K562 (cell line): ENCODE measurements at regions not wholly inside any gene's neighbourhood (a gene's known extent, or its start where the extent isn't known, plus 50 kb on each side); places are given as distances from the start of the nearest gene placed in this dataset.

Experiments used
- ATAC-seq: fragments of 200-7000 bp; cut with Tn5 transposase; 3 replicates; pipeline ENCODE4 v1.9.1; 2020; ENCODE audit warnings: moderate library complexity
- BruUV-seq: library from RNA; stranded (reverse); fragments of 400-500 nt; replicated peaks from 2 replicates; lab custom pipeline; 2021; lab: Mats Ljungman, UMichigan
- CTCF ChIA-PET: fragments of 300-600 bp; formaldehyde crosslinking; extraction: SDS; loops from one replicate; lab custom pipeline; 2021; ENCODE audit warnings: low intra/inter-chr PET ratio; lab: Yijun Ruan, JAX
- POLR2A ChIA-PET: fragments of 300-600, 350-650 bp; sonication (Branson Sonifier 250); formaldehyde crosslinking; extraction: SDS; loops from one replicate; lab custom pipeline; 2021; ENCODE audit warnings: antibody characterized with exemption, inconsistent platforms; lab: Yijun Ruan, JAX
- DNase-seq, 4 experiments: peaks; one replicate each; pipeline versions ENCODE4 v3.0.0 to v3.0.0-alpha.2; 2011 to 2018; ENCODE audit warnings: low spot score in 3 of 4, mixed read lengths in 3 of 4; ENCODE audit errors: extremely low read depth in 1 of 4
- FAIRE-seq: peaks from 2 replicates; lab custom pipeline; 2011; peaks lifted over from hg19 to GRCh38; lab: Jason Lieb, UNC
- H2AFZ ChIP-seq: 2 replicates; pipeline ENCODE4 v1.6.0; 2011; ENCODE audit warnings: low read depth, low read length, control low read depth, inconsistent platforms
- H3K27ac ChIP-seq: fragments of 200-600 bp; 3 replicates; pipeline ENCODE4 v1.8.0; 2011; ENCODE audit warnings: low read depth, mild to moderate bottlenecking, control low read depth, inconsistent platforms, low read length, moderate library complexity, mixed read lengths; ENCODE audit errors: extremely low read depth
- H3K27me3 ChIP-seq, 2 experiments: fragments of 300-600 bp in 1 of 2; 2 replicates in 1 of 2; 3 replicates in 1 of 2; pipeline versions ENCODE4 v1.6.0 to v1.8.0; 2011; ENCODE audit warnings: inconsistent platforms in 2 of 2, low read length in 2 of 2, mild to moderate bottlenecking in 1 of 2, mixed read lengths in 1 of 2, moderate library complexity in 1 of 2; ENCODE audit not compliant: control insufficient read depth in 2 of 2, insufficient read depth in 2 of 2
- H3K36me3 ChIP-seq: fragments of 300-600 bp; 3 replicates; pipeline ENCODE4 v1.8.0; 2011; ENCODE audit warnings: mild to moderate bottlenecking, low read length, inconsistent platforms; ENCODE audit not compliant: control insufficient read depth, insufficient read depth
- H3K4me1 ChIP-seq, 2 experiments: fragments of 200-600 bp in 1 of 2; replicated peaks in 1 of 2; 2 replicates in 1 of 2; 3 replicates in 1 of 2; pipeline versions ENCODE4 v1.5.1 to v1.8.0; 2011; ENCODE audit warnings: inconsistent platforms in 2 of 2, low read length in 2 of 2, mild to moderate bottlenecking in 1 of 2, mixed read lengths in 1 of 2, moderate library complexity in 1 of 2; ENCODE audit not compliant: control insufficient read depth in 2 of 2, insufficient read depth in 2 of 2
- H3K4me2 ChIP-seq: 2 replicates; pipeline ENCODE4 v1.6.1; 2011; ENCODE audit warnings: low read length, control low read depth, inconsistent platforms, mixed read lengths; ENCODE audit not compliant: insufficient read depth
- H3K4me3 ChIP-seq: fragments of 200-600 bp; sonication (generic), shearing (Covaris generic); 2 replicates; pipeline ENCODE4 v1.5.1; 2016; ENCODE audit warnings: control low read depth, inconsistent platforms
- H3K79me2 ChIP-seq: fragments of 200-600 bp; 3 replicates; pipeline ENCODE4 v1.8.0; 2011; ENCODE audit warnings: low read length, inconsistent platforms; ENCODE audit not compliant: control insufficient read depth, insufficient read depth
- H3K9ac ChIP-seq, 2 experiments: 2 replicates each; pipeline versions ENCODE4 v1.6.0 to v1.6.1; 2011; ENCODE audit warnings: low read depth in 2 of 2, low read length in 2 of 2, control low read depth in 1 of 2, inconsistent platforms in 1 of 2, mild to moderate bottlenecking in 1 of 2, mixed read lengths in 1 of 2; ENCODE audit not compliant: insufficient read depth in 1 of 2
- H3K9me1 ChIP-seq: one replicate; pipeline ENCODE4 v1.6.0; 2011; ENCODE audit warnings: inconsistent platforms, mild to moderate bottlenecking, low read length, moderate library complexity; ENCODE audit not compliant: control insufficient read depth, insufficient read depth
- H3K9me3 ChIP-seq: replicated peaks from 2 replicates; pipeline ENCODE4 v1.5.1; 2011; ENCODE audit warnings: low read depth, low read length, inconsistent platforms; ENCODE audit not compliant: control insufficient read depth, insufficient read depth
- H4K20me1 ChIP-seq: replicated peaks from 2 replicates; pipeline ENCODE4 v1.6.1; 2011; ENCODE audit warnings: low read length, inconsistent platforms, mixed read lengths; ENCODE audit not compliant: control insufficient read depth, insufficient read depth
- AFF1 ChIP-seq, 2 experiments: fragments of 450-650 bp; IDR thresholded peaks; 2 replicates each; pipeline ENCODE4 v1.6.1; 2018; ENCODE audit warnings: mild to moderate bottlenecking in 2 of 2, low read depth in 1 of 2; ENCODE audit not compliant: partially characterized antibody in 2 of 2
- ZNF217 ChIP-seq: sonication (generic); formaldehyde crosslinking; IDR thresholded peaks from 2 replicates; pipeline ENCODE4 v1.8.0; 2022; ENCODE audit warnings: mild to moderate bottlenecking, missing genetic modification reagents
- WGBS: fragments of 100-300 bp; shearing (Covaris generic); methylation state at CpG from one replicate; pipeline ENCODE4 v1.1.6; 2016; ENCODE audit warnings: low coverage, mixed read lengths; ENCODE audit not compliant: insufficient coverage; ENCODE audit errors: missing lambda C conversion rate; 5-methylcytosine and 5-hydroxymethylcytosine counted together
- in situ Hi-C: fragments of 300-500 bp; cut with MboI; formaldehyde crosslinking; loops from 4 replicates; pipeline ENCODE4 v1.15.0; 2018; ENCODE audit warnings: inconsistent platforms, mixed read lengths
- intact Hi-C: fragments of 100-400 bp; cut with micrococcal nuclease; formaldehyde crosslinking; loops from 2 replicates; pipeline ENCODE4 v1.14.2; 2022

GRCh38 chr9:108666240-108666784 is 189.5 kb downstream of the ACTL7B start:
- no peaks in the 10 kb centered on the region for H3K27me3 ChIP-seq
- BruUV-seq, result no TSS peak
- DNase-seq (no peak), ATAC-seq (no peak), FAIRE-seq (no peak)
- H3K36me3 ChIP-seq, result no peaks in the 10 kb centered on the region
- H3K4me1 ChIP-seq, result no peaks in the 10 kb centered on the region
- H3K4me2 ChIP-seq, result no peak overlapping the region
- no peak overlapping the region for H2AFZ ChIP-seq
- TF ChIP-seq AFF1 (IDR thresholded peaks at IDR 0.05; ENCODE audit: low read depth in 1 of 2, partially characterized antibody in 2 of 2), result no peak
- TF ChIP-seq ZNF217 (CRISPR knock-in tag), result no peak
- CTCF ChIA-PET, result interaction anchor here (0.6 kb wide), 1 partner anchor 532 kb away, joined by 3 read pairs; no protein-coding TSS in a partner anchor
- no peak overlapping the region for H3K4me3 ChIP-seq
- no peaks in the 10 kb centered on the region for H3K79me2 ChIP-seq
- H3K9ac ChIP-seq, result no peak overlapping the region
- 0% methylated on average over 3 of the region's 3 CpGs for WGBS
- H4K20me1 ChIP-seq, result peaks cover 3% of the 10 kb centered on the region; the same call in 1 of the 2 replicates
- POLR2A ChIA-PET, result no interaction called here
- H3K9me3 ChIP-seq, result no peaks in the 10 kb centered on the region
- intact Hi-C loops (no loop called here), in situ Hi-C loops (no loop called here)
- no peak overlapping the region for H3K27ac ChIP-seq
- no peaks in the 10 kb centered on the region for H3K9me1 ChIP-seq
